Stimulated activated effector memory CD8-positive, alpha-beta T cell treated with anti-CD3 and anti-CD28 coated beads, Interleukin-12 subunit alpha, Interleukin-12 subunit beta, amount 100 ng/mL, for 72 hours (primary cell): ENCODE measurements at regions not wholly inside any gene's neighbourhood (a gene's known extent, or its start where the extent isn't known, plus 50 kb on each side); places are given as distances from the start of the nearest gene placed in this dataset.
"Not testable (repeated sequence)": the region's sequence is repeated elsewhere in the genome, so short reads cannot be mapped to it uniquely, and the experiment has no call there.

Experiments
- ATAC-seq: fragments of 150-1000 bp; cut with Tn5 transposase; 2 replicates; pipeline ENCODE4 v1.10.0; 2021
- DNase-seq, 2 donors: peaks; one replicate each; pipeline ENCODE4 v3.0.0; 2021 to 2022; ENCODE audit warnings: low spot score in 2 of 2
- H3K27ac Mint-ChIP-seq: one replicate; pipeline ENCODE4 v1.8.0; 2022; ENCODE audit warnings: mild to moderate bottlenecking, mixed read lengths
- H3K36me3 Mint-ChIP-seq: one replicate; pipeline ENCODE4 v1.8.0; 2022; ENCODE audit warnings: mild to moderate bottlenecking, mixed read lengths
- H3K4me1 Mint-ChIP-seq: one replicate; pipeline ENCODE4 v1.8.0; 2022; ENCODE audit warnings: mixed read lengths
- H3K4me3 Mint-ChIP-seq: one replicate; pipeline ENCODE4 v1.8.0; 2022; ENCODE audit warnings: mild to moderate bottlenecking, mixed read lengths
- H3K9me3 Mint-ChIP-seq: one replicate; pipeline ENCODE4 v1.8.0; 2022; ENCODE audit warnings: mixed read lengths

DNA sequence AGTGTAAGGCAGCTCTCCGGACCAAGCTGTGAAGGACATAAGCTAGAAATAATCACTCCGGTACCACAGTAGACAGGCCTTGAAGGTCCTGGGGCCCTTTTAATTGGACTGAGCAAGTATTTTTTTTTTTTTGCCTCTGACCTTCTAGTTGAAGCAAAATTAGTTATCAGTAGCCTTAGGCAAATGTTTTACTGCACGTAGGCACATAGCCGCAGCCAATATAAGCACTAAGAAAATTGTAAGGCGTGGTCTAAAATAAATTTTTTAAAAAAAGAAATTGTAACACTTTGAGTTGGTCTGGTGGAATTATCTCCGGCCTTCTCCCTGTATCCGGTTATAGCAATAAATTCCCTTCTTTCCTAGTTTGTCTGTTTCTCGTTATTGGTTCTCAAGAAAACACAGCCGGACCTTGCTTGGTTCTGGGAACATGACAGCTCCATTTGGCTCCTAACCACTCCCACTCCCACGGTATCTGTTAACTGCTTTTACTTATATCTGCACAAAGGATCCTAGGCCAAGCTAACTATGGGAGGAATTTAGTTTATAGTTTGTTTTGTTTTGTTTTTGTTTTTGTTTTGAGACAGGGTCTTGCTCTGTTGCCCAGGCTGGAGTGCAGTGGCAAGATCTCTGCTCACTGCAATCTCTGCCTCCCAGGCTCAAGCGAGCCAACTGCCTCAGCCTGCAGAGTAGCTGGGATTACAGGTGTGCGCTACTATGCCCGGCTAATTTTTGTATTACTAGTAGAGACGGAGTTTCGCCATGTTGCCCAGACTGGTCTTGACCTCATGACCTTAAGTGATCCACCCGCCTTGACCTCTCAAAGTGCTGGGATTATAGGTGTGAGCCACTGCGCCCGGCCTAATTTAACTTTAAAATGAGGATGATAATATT lies 124.4 kb upstream of the KIF5B start:
- no peaks in the 10 kb centered on the region for H3K9me3 Mint-ChIP-seq
- H3K4me3 Mint-ChIP-seq: no peak overlapping the region
- no peak for DNase-seq
- ATAC-seq: no peak
- H3K27ac Mint-ChIP-seq: no peak overlapping the region
- H3K36me3 Mint-ChIP-seq: no peaks in the 10 kb centered on the region
- H3K4me1 Mint-ChIP-seq: no peaks in the 10 kb centered on the region

DNA sequence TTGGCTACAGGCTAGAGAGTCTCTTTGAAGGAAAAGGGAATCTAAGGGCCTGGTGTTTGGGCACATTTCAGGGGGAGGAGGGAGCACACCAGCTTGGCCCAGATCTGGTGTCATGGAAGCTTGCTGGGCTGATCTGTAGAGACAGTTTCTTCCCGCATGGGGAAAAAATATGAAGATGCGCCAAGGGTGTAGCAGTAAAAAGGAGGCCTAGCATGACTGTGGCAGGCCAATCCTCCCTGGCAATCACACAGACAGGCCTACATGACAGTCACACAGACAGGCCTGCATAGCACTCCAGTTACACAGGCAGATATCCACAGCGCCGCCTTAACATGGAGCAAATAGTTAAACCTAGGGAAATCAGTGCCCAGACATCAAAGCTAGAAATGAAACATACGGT lies 123.6 kb upstream of the KIF5B start:
- Mint-ChIP-seq H3K36me3 (no peaks in the 10 kb centered on the region), H3K27ac (no peak overlapping the region), H3K4me1 (no peaks in the 10 kb centered on the region), H3K4me3 (no peak overlapping the region), H3K9me3 (no peaks in the 10 kb centered on the region)
- DNase-seq (no peak), ATAC-seq (no peak)

DNA sequence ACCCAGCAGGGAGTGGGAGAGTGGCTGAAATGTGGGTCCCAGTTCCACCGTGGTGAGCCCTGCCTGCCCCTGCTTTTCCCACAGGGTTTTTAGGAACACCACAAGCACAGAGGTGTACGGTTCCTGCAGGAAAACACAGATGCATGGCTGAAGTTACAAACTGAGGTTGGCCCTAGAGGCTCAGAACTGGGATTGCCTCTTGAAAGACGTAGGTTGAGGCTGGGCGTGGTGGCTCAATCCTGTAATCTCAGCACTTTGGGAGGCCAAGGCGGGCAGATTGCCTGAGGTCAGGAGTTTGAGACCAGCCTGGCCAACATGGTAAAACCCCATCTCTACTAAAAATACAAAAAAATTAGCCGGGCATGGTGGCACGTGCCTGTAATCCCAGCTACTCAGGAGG lies 121.4 kb upstream of the KIF5B start:
- H3K9me3 Mint-ChIP-seq: not testable (repeated sequence)

DNA sequence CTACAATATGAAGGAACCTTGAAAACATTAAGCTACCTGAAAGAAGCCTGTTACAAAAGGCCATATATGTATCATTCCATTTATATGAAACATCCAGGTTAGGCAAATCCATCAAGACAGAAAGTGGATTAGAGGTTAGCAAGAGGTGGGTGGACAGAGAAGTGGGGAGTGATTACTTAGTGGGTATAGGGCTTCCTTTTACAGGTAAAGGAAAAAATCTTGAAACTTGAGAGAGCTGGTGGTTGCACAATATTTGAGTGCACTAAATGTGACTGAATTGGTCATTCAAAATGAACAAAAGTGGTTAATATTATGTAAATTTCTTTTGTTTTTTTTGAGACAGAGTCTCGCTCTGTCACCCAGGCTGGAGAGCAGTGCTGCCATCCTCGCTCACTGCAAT lies 119.4 kb upstream of the KIF5B start:
- no peak for ATAC-seq
- H3K4me1 Mint-ChIP-seq: no peaks in the 10 kb centered on the region
- no peak for DNase-seq
- no peaks in the 10 kb centered on the region for H3K36me3 Mint-ChIP-seq
- no peaks in the 10 kb centered on the region for H3K9me3 Mint-ChIP-seq
- no peak overlapping the region for H3K27ac Mint-ChIP-seq
- H3K4me3 Mint-ChIP-seq: no peak overlapping the region

More for the DNA sequence above, 121.4 kb upstream of the KIF5B start:
- H3K27ac Mint-ChIP-seq, H3K36me3 Mint-ChIP-seq, DNase-seq, H3K4me1 Mint-ChIP-seq, ATAC-seq, H3K4me3 Mint-ChIP-seq: not testable (repeated sequence)

DNA sequence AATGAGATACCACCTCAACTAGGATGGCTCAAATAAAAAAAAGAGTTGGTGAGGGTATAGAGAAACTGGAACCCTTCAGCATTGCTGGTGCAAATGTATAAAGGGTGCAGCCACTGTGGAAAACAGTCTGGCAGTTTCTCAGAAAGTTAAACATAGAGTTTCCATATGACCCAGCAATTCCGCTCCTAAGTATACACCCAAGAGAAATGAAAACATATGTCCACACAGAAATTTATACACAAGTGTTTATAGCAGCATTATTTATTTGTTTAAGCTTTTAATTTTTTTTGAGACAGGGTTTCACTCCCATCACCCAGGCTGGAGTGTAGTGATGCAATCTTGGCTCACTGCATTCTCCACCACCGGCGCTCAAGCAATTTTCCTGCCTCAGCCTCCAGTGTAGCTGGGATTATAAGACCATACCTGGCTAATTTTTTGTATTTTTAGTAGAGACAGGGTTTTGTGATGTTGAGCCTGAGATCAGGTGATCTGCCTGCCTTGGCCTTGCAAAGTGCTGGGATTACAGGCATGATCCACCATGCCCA lies 118.2 kb upstream of the KIF5B start:
- Mint-ChIP-seq H3K4me3 (no peak overlapping the region), H3K4me1 (no peaks in the 10 kb centered on the region), H3K9me3 (no peaks in the 10 kb centered on the region), H3K36me3 (no peaks in the 10 kb centered on the region), H3K27ac (no peak overlapping the region)
- DNase-seq (no peak), ATAC-seq (no peak)

DNA sequence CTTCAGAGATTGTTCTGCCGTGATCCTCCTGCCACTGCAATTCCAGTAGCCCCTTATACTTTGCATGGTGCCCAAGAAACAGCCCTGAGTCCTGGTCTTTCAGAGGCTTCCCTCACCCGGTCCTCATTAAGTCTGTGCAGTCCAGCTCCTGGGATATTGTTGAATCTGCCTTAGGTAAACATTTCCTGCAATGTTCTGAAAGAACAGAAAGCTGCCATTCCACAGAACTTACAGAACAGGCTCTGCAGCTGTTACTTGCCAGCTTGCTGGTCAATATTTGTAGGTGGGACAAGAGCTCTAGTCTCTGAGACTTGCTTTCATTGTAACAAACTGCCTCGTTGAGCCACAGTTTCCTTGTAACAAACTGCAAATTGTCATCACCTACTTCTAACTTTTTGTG lies 115.0 kb upstream of the KIF5B start:
- Mint-ChIP-seq H3K9me3 (no peaks in the 10 kb centered on the region), H3K4me1 (no peaks in the 10 kb centered on the region)

DNA sequence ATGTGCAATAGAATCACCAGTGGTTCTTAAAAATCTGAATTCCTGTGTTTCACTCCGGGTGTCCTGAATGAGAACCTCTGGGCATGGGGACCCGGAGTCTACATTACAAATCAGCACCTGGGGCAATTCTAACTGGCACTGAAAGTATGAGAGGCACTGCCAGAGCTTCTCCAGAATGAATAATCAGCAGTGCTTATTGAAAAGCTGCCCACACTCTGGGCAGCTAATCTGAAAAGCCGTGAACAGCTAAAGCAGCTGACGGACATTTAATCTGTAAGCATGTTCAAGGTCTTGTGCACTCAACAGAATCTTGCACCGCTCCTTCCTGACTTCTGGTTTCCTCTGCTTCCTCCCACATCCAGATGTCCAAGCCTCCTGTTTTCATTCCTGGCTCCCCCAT lies 113.3 kb upstream of the KIF5B start:
- Mint-ChIP-seq H3K27ac (no peak overlapping the region), H3K9me3 (no peaks in the 10 kb centered on the region), H3K4me3 (no peak overlapping the region), H3K36me3 (no peaks in the 10 kb centered on the region), H3K4me1 (no peaks in the 10 kb centered on the region)
- no peak for ATAC-seq
- no peak for DNase-seq

More for the DNA sequence above, 115.0 kb upstream of the KIF5B start:
- Mint-ChIP-seq H3K36me3 (no peaks in the 10 kb centered on the region), H3K27ac (no peak overlapping the region), H3K4me3 (no peak overlapping the region)
- no peak for ATAC-seq
- no peak for DNase-seq

DNA sequence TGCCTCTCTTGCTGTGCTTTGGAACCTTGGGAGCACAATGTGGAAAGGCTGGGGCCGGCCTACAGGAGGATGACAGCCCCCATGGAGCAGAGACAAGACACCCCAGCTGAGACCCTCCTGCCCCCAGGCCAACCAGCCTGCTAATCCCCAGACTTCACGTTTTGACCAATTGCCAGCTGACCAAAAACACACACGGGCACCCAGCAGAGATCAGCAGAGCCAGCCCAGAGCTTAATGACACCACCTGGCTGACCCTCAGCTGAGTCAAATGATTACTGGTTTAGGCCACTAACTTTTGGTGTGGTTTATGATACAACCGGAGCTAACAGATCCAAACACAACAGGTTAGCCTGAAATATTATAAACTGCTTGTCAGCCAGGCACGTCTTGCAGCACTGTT lies 111.2 kb upstream of the KIF5B start:
- no peak for ATAC-seq
- DNase-seq: no peak

DNA sequence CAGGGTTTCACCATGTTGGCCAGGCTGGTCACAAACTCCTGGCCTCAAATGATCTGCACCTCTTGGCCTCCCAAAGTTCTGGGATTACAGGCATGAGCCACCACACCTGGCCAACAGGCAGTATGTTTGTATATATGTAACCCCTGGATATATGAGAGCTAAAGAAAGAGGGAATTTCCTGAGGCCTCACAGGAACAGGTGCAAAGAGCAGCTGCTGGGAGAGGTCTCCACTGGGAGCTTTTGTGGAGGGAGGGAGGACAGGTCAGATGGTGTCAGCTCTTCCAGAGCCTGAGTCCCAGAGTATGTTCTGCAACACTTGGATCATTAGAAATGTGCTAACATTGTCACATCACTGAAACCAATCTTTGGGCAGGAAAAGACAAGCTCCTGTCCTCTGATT lies 110.1 kb upstream of the KIF5B start:
- Mint-ChIP-seq H3K36me3 (no peaks in the 10 kb centered on the region), H3K9me3 (no peaks in the 10 kb centered on the region), H3K4me1 (no peaks in the 10 kb centered on the region), H3K27ac (no peak overlapping the region), H3K4me3 (no peak overlapping the region)
- no peak for ATAC-seq
- DNase-seq: no peak

More for the DNA sequence above, 111.2 kb upstream of the KIF5B start:
- H3K4me3 Mint-ChIP-seq: no peak overlapping the region
- no peaks in the 10 kb centered on the region for H3K9me3 Mint-ChIP-seq
- H3K36me3 Mint-ChIP-seq: no peaks in the 10 kb centered on the region
- no peaks in the 10 kb centered on the region for H3K4me1 Mint-ChIP-seq
- H3K27ac Mint-ChIP-seq: no peak overlapping the region

DNA sequence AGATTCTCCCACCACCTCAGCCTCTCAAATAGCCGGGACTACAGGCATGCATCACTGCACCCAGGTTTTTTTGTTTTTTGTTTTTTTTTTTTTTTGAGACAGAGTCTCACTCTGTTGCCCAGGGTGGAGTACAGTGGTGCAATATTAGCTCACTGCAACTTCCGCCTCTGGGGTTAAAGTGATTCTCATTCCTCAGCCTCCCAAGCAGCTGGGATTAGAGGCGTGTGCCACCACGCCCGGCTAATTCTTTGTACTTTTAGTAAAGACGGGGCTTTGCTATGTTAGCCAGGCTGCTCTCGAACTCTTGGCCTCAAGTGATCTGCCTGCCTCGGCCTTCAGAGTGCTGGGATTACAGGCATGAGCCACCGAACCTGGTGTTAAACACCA lies 107.5 kb upstream of the KIF5B start:
- Mint-ChIP-seq H3K27ac (no peak overlapping the region), H3K36me3 (no peaks in the 10 kb centered on the region), H3K9me3 (no peaks in the 10 kb centered on the region), H3K4me3 (no peak overlapping the region), H3K4me1 (no peaks in the 10 kb centered on the region)
- ATAC-seq (no peak), DNase-seq (no peak)

DNA sequence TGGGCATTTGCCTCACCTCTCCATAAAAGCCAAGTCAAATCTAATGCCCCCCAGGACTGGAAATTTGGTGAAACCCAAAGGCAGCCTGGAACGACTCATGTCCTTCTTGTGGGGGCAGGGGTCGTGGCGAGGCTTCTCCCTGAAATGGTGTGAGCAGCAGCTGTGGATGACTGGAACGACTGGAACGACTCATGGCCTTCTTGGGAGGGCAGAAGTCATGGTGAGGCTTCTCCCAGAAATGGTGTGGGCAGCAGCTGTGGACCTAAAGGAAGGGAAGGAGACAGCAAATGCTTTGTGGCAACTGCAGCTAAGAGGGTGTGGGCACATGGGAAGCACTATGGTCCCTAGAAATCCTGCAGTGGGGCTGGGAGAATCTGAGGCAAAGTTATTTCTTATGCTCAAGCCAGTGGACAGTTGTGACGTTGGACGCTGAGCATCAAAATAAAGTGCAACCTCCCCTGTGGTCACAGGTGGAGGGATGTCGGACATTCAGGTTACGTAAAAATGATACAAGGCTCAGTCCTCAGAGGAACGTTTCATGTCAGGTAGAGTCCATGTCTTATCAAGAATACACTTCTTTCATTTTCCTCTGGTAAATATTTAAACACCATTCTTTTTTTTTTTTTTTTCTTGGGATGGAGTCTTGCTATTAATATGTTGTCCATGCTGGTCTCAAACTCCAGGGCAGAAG lies 107.0 kb upstream of the KIF5B start:
- DNase-seq: no peak
- ATAC-seq: no peak
- no peak overlapping the region for H3K4me3 Mint-ChIP-seq
- H3K4me1 Mint-ChIP-seq: no peaks in the 10 kb centered on the region
- H3K9me3 Mint-ChIP-seq: no peaks in the 10 kb centered on the region
- no peak overlapping the region for H3K27ac Mint-ChIP-seq
- no peaks in the 10 kb centered on the region for H3K36me3 Mint-ChIP-seq

DNA sequence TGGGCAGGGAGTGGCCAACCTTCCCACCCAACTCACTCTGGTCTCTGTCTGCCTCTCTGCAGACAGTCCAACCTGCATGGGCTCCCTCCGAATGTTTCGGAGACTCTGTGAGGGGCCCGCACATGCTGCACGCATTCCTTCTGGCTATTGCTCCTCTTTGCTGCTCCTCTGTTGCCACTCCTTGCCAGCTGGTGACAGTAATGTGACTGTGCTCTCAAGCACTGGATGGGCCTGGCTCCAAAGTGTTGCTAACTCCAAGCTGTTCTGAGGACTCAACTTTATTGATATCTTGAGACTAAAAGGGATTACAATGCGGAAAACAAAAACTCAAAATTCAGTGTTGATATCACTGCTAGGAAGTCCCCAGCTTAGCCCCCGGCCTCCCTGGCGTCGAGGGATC lies 105.4 kb upstream of the KIF5B start:
- Mint-ChIP-seq H3K27ac (no peak overlapping the region), H3K4me3 (no peak overlapping the region), H3K36me3 (no peaks in the 10 kb centered on the region), H3K4me1 (no peaks in the 10 kb centered on the region), H3K9me3 (no peaks in the 10 kb centered on the region)
- no peak for ATAC-seq
- no peak for DNase-seq

DNA sequence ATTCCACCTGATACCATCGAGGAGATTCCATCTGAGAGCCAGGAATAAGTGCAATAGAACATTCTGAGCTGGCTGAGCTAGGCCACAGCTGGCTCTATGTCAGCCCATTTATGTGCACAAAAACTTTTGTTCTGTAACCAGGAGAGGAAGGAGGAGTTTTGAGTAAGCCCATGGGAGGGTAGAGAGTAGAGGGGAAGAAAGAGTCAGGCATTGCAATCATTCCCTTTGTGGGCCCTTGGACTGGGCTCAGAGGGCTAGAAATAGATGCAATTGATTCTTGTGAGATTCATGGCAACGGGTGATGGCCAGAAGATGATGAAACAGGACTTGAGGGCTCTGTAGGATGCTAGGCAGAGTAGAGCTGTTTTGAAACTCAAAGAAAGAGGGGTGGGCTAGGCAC lies 104.6 kb upstream of the KIF5B start:
- no peak overlapping the region for H3K4me3 Mint-ChIP-seq
- DNase-seq (no peak), ATAC-seq (no peak)
- no peaks in the 10 kb centered on the region for H3K4me1 Mint-ChIP-seq
- no peaks in the 10 kb centered on the region for H3K36me3 Mint-ChIP-seq
- H3K27ac Mint-ChIP-seq: no peak overlapping the region
- H3K9me3 Mint-ChIP-seq: no peaks in the 10 kb centered on the region

DNA sequence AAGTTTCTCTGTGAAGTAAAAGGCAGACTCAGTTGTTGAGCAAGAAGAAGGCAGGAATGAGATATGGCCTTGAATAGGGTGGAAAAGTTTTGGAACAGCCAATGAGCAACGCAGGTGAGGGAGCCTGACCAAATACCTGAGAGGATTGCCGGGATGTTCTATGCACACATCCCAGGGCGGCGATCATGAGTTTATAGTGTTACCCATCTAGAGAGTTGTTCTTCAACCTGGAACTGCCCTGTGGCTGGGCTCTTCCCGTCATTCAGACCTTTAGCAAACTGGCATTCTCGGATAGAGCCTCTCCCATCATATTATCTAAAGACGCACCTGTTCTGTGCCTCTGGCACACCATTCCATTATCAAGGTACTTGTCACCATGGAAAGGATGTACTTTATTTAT lies 103.0 kb upstream of the KIF5B start:
- ATAC-seq (no peak), DNase-seq (no peak)
- Mint-ChIP-seq H3K4me1 (no peaks in the 10 kb centered on the region), H3K27ac (no peak overlapping the region), H3K36me3 (no peaks in the 10 kb centered on the region), H3K4me3 (no peak overlapping the region), H3K9me3 (no peaks in the 10 kb centered on the region)

DNA sequence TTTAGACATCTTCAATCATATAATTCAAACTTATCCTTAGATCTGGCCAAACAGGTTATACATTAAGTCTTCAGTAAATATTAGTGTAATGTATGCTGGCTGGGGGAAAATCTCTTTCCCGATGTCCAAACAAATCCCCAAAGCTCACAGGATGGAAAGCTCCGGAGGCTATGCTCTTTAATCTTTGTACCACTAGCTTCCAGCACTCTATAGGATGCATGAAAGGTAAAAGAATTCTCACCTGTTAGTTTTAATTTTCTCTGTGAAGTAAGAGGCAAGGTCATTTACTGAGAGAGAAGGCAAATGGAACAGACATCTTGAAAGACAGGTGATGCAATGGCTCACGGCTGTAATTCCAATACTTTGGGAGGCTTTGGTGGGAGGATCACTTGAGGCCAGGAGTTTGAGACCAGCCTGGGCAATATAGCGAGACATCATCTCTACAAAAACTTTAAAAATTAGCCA lies 99.8 kb upstream of the KIF5B start:
- DNase-seq (no peak), ATAC-seq (no peak)
- Mint-ChIP-seq H3K4me3 (no peak overlapping the region), H3K9me3 (no peaks in the 10 kb centered on the region), H3K36me3 (no peaks in the 10 kb centered on the region), H3K27ac (no peak overlapping the region), H3K4me1 (peaks cover 5% of the 10 kb centered on the region)

DNA sequence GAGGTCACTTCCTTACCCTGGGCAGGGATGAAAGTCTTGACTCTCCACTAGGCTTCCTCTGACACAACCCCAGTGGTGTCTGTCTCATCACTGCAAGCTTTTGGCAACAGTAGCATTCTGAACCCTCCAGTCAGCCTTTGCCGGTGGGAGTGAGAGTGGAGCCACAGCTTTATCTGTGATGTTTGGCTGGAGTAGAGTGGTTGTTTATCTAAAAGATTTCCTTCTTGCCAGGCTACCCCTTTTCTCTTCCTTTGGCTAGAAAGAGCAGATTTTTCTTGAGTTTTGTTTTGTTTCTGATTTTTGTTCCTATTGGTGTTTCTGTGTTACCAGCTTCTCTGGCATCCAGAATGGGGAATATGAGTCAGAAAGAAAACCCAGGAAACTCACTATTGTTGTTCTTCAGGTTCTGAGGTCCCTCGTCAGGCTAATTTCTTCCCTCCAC lies 98.9 kb upstream of the KIF5B start:
- DNase-seq (no peak), ATAC-seq (no peak)
- Mint-ChIP-seq H3K4me1 (peaks cover 14% of the 10 kb centered on the region), H3K36me3 (no peaks in the 10 kb centered on the region), H3K9me3 (no peaks in the 10 kb centered on the region), H3K4me3 (no peak overlapping the region), H3K27ac (no peak overlapping the region)
